ENCODE measurements at regions not wholly inside any gene's neighbourhood (a gene's known extent, or its start where the extent isn't known, plus 50 kb on each side); places are given as distances from the start of the nearest gene placed in this dataset.

- Mint-ChIP-seq H3K9me3 (no peaks in the 10 kb centered on the region), H3K36me3 (ENCODE audit: low read depth) (no peaks in the 10 kb centered on the region), H3K4me1 (ENCODE audit: low read depth) (no peaks in the 10 kb centered on the region), H3K4me3 (no peak overlapping the region), H3K27me3 (peaks cover 19% of the 10 kb centered on the region), H3K27ac (no peak overlapping the region)
- Histone ChIP-seq H3K27ac (ENCODE audit: low read depth in 1 of 2, low read length in 2 of 2) (no peak overlapping the region), H3K4me1 (ENCODE audit: insufficient read depth, low read length) (no peaks in the 10 kb centered on the region), H3K4me3 (ENCODE audit: low read length) (no peak overlapping the region), H3K9me3 (ENCODE audit: control insufficient read depth in 1 of 2, insufficient read depth in 1 of 2, low read length in 2 of 2) (no peaks in the 10 kb centered on the region), H3K27me3 (ENCODE audit: control insufficient read depth in 1 of 2, insufficient read depth in 2 of 2, low read length in 2 of 2) (no peaks in the 10 kb centered on the region), H3K36me3 (ENCODE audit: insufficient read depth, low read length) (no peaks in the 10 kb centered on the region)
- POLR2A ChIA-PET = no interaction called here
- DNase-seq (no peak), ATAC-seq (ENCODE audit: poor library complexity) (no peak)
- intact Hi-C loops (cut with DNase I, micrococcal nuclease) = no loop called here
- CTCF ChIA-PET = no interaction called here
- no peak for TF ChIP-seq CTCF (IDR thresholded peaks at IDR 0.05)
These were observed 80.4 kb downstream of the HSPH1 start for GRCh38 chr13:31081316-31081715.

GRCh38 chr13:31074756-31075155 is 86.9 kb downstream of the HSPH1 start:
- H3K27me3 ChIP-seq (ENCODE audit: control insufficient read depth in 1 of 2, insufficient read depth in 2 of 2, low read length in 2 of 2) = no peaks in the 10 kb centered on the region
- H3K36me3 ChIP-seq (ENCODE audit: insufficient read depth, low read length) = no peaks in the 10 kb centered on the region
- no peaks in the 10 kb centered on the region for H3K9me3 Mint-ChIP-seq
- ChIA-PET POLR2A (no interaction called here), CTCF (no interaction called here)
- peaks cover 15% of the 10 kb centered on the region for H3K27me3 Mint-ChIP-seq
- no peaks in the 10 kb centered on the region for H3K9me3 ChIP-seq (ENCODE audit: control insufficient read depth in 1 of 2, insufficient read depth in 1 of 2, low read length in 2 of 2)
- no peak for ATAC-seq (ENCODE audit: poor library complexity)
- no peak overlapping the region for H3K27ac Mint-ChIP-seq
- no peak for DNase-seq
- intact Hi-C loops (cut with DNase I, micrococcal nuclease) = no loop called here
- no peaks in the 10 kb centered on the region for H3K36me3 Mint-ChIP-seq (ENCODE audit: low read depth)
- no peaks in the 10 kb centered on the region for H3K4me1 Mint-ChIP-seq (ENCODE audit: low read depth)
- H3K27ac ChIP-seq (ENCODE audit: low read depth in 1 of 2, low read length in 2 of 2) = no peak overlapping the region
- H3K4me1 ChIP-seq (ENCODE audit: insufficient read depth, low read length) = peaks cover 11% of the 10 kb centered on the region
- no peak for TF ChIP-seq CTCF (IDR thresholded peaks at IDR 0.05)
- H3K4me3 Mint-ChIP-seq = no peak overlapping the region
- no peak overlapping the region for H3K4me3 ChIP-seq (ENCODE audit: low read length)

GRCh38 chr13:31073859-31074718 is 87.6 kb downstream of the HSPH1 start:
- Mint-ChIP-seq H3K9me3 (no peaks in the 10 kb centered on the region), H3K27ac (no peak overlapping the region), H3K4me3 (no peak overlapping the region), H3K4me1 (ENCODE audit: low read depth) (no peaks in the 10 kb centered on the region), H3K36me3 (ENCODE audit: low read depth) (no peaks in the 10 kb centered on the region), H3K27me3 (peaks cover 15% of the 10 kb centered on the region)
- intact Hi-C loops (cut with DNase I, micrococcal nuclease) = no loop called here
- peaks cover 11% of the 10 kb centered on the region for H3K4me1 ChIP-seq (ENCODE audit: insufficient read depth, low read length)
- H3K4me3 ChIP-seq (ENCODE audit: low read length) = no peak overlapping the region
- no peaks in the 10 kb centered on the region for H3K9me3 ChIP-seq (ENCODE audit: control insufficient read depth in 1 of 2, insufficient read depth in 1 of 2, low read length in 2 of 2)
- H3K27me3 ChIP-seq (ENCODE audit: control insufficient read depth in 1 of 2, insufficient read depth in 2 of 2, low read length in 2 of 2) = no peaks in the 10 kb centered on the region
- H3K27ac ChIP-seq (ENCODE audit: low read depth in 1 of 2, low read length in 2 of 2) = no peak overlapping the region
- peak in 3 of 14 experiments; percentile 8 to 16 (median 8) for DNase-seq
- no peaks in the 10 kb centered on the region for H3K36me3 ChIP-seq (ENCODE audit: insufficient read depth, low read length)
- ATAC-seq (ENCODE audit: poor library complexity) = no peak
- CTCF ChIA-PET = interaction anchor here (0.5 kb wide), 1 partner anchor 25 kb away, joined by 3 read pairs; no protein-coding TSS in a partner anchor
- no peak for TF ChIP-seq CTCF (IDR thresholded peaks at IDR 0.05)
- POLR2A ChIA-PET = no interaction called here

Measured in CD4-positive, alpha-beta T cell (primary cell).